Stomach (tissue), 4 donors: ENCODE measurements at regions not wholly inside any gene's neighbourhood (a gene's known extent, or its start where the extent isn't known, plus 50 kb on each side); places are given as distances from the start of the nearest gene placed in this dataset.

Experiments used
- CTCF ChIP-seq, 7 experiments: fragments of 450-650 bp in 4 of 7; fragments of 200-600 bp in 3 of 7; sonication (generic) in 3 of 7; IDR thresholded peaks; one replicate each; pipeline ENCODE4 v1.5.1; 2016 to 2019; ENCODE audit warnings: antibody characterized with exemption in 7 of 7, control low read depth in 2 of 7, mild to moderate bottlenecking in 1 of 7
- EP300 ChIP-seq: sonication (generic); formaldehyde crosslinking; IDR thresholded peaks from one replicate; pipeline ENCODE4 v1.6.1; 2017; ENCODE audit warnings: antibody characterized with exemption
- POLR2A ChIP-seq, 4 donors: fragments of 450-650 bp; IDR thresholded peaks; one replicate each; pipeline ENCODE4 v1.6.1; 2016; ENCODE audit warnings: antibody characterized with exemption in 4 of 4, control low read depth in 2 of 4, mild to moderate bottlenecking in 1 of 4, moderate library complexity in 1 of 4

GRCh38 chr2:128401680-128402079 is 83.0 kb upstream of the HS6ST1 start:
- TF ChIP-seq CTCF (IDR thresholded peaks at IDR 0.05): no peak
- TF ChIP-seq POLR2A (IDR thresholded peaks at IDR 0.05): no peak
- no peak for TF ChIP-seq EP300
